ENCODE measurements at regions not wholly inside any gene's neighbourhood (a gene's known extent, or its start where the extent isn't known, plus 50 kb on each side); places are given as distances from the start of the nearest gene placed in this dataset.

DNA sequence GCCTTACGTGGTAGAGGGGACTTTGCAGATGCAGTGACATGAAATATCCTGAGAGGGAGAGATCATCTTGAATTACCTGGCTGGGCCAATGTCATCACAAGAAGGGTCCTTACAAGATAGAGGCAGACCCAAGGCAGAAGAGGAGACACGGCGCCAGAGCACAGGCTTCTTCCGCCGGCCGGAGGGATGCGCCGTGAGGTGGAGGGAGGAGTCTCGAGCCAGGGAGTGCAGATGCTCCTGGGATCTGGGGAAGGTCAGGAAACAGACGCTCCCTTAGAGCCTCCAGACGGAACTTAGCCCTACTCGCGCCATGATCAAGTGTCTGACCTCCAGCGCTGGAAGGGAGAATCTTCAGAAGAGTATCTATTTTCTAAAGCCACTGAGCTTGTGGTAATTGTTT lies 304.8 kb downstream of the GLRX3 start:
- TF ChIP-seq, protein P1, sequence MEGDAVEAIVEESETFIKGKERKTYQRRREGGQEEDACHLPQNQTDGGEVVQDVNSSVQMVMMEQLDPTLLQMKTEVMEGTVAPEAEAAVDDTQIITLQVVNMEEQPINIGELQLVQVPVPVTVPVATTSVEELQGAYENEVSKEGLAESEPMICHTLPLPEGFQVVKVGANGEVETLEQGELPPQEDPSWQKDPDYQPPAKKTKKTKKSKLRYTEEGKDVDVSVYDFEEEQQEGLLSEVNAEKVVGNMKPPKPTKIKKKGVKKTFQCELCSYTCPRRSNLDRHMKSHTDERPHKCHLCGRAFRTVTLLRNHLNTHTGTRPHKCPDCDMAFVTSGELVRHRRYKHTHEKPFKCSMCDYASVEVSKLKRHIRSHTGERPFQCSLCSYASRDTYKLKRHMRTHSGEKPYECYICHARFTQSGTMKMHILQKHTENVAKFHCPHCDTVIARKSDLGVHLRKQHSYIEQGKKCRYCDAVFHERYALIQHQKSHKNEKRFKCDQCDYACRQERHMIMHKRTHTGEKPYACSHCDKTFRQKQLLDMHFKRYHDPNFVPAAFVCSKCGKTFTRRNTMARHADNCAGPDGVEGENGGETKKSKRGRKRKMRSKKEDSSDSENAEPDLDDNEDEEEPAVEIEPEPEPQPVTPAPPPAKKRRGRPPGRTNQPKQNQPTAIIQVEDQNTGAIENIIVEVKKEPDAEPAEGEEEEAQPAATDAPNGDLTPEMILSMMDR (conservative IDR thresholded peaks at IDR 0.05; ENCODE audit: low read length) = no peak
- TF ChIP-seq EZH2phosphoT487 (IDR thresholded peaks at IDR 0.05; ENCODE audit: borderline replicate concordance, low read depth, low read length) = no peak
